EH (cell line): ENCODE measurements at regions not wholly inside any gene's neighbourhood (a gene's known extent, or its start where the extent isn't known, plus 50 kb on each side); places are given as distances from the start of the nearest gene placed in this dataset.
"Not testable (repeated sequence)": the region's sequence is repeated elsewhere in the genome, so short reads cannot be mapped to it uniquely, and the experiment has no call there.

Experiments used
- DNase-seq: peaks from one replicate; pipeline ENCODE4 v3.0.0-alpha.2; 2015; ENCODE audit warnings: low read depth

GRCh38 chr4:84126061-84126787, 372.9 kb downstream of the NKX6-1 start:
- DNase-seq = no peak

- DNase-seq = no peak
These were observed 389.1 kb downstream of the NKX6-1 start for GRCh38 chr4:84110040-84110439.

GRCh38 chr4:84101653-84102625, 397.2 kb downstream of the NKX6-1 start:
- not testable (repeated sequence) for DNase-seq

- DNase-seq = no peak
These were observed 399.0 kb downstream of the NKX6-1 start for GRCh38 chr4:84100071-84100470.

GRCh38 chr4:84099599-84099998, 399.5 kb downstream of the NKX6-1 start:
- DNase-seq = no peak

GRCh38 chr4:84091266-84091665, 407.8 kb downstream of the NKX6-1 start:
- no peak for DNase-seq

- no peak for DNase-seq
These were observed 409.2 kb downstream of the NKX6-1 start for GRCh38 chr4:84089652-84090437.

- no peak for DNase-seq
These were observed 413.1 kb downstream of the NKX6-1 start for GRCh38 chr4:84085986-84086385.

- DNase-seq = no peak
These were observed 428.8 kb downstream of the NKX6-1 start for GRCh38 chr4:84070289-84070688.

- no peak for DNase-seq
These were observed 435.5 kb downstream of the NKX6-1 start for GRCh38 chr4:84063619-84064018.

- no peak for DNase-seq
These were observed 440.9 kb downstream of the NKX6-1 start for GRCh38 chr4:84058201-84058600.

GRCh38 chr4:84051639-84052038, 447.5 kb downstream of the NKX6-1 start:
- DNase-seq = no peak

- no peak for DNase-seq
These were observed 448.0 kb downstream of the NKX6-1 start for GRCh38 chr4:84051089-84051488.

GRCh38 chr4:84050015-84050414, 449.1 kb downstream of the NKX6-1 start:
- DNase-seq = no peak

- DNase-seq = no peak
These were observed 452.5 kb downstream of the NKX6-1 start for GRCh38 chr4:84046551-84046950.

- no peak for DNase-seq
These were observed 457.7 kb downstream of the NKX6-1 start for GRCh38 chr4:84041426-84041825.

GRCh38 chr4:84035568-84035967, 463.5 kb downstream of the NKX6-1 start:
- no peak for DNase-seq

- no peak for DNase-seq
These were observed 466.7 kb downstream of the NKX6-1 start for GRCh38 chr4:84032372-84032771.

- DNase-seq = no peak
These were observed 467.7 kb downstream of the NKX6-1 start for GRCh38 chr4:84031401-84031800.

GRCh38 chr4:84028340-84028739, 470.8 kb downstream of the NKX6-1 start:
- peak; percentile 1 for DNase-seq

- no peak for DNase-seq
These were observed 474.7 kb downstream of the NKX6-1 start for GRCh38 chr4:84024405-84024804.

- DNase-seq = no peak
These were observed 476.5 kb downstream of the NKX6-1 start for GRCh38 chr4:84022564-84022963.
